ENCODE measurements at regions not wholly inside any gene's neighbourhood (a gene's known extent, or its start where the extent isn't known, plus 50 kb on each side); places are given as distances from the start of the nearest gene placed in this dataset.

GRCh38 chr6:170083236-170084051 is 207.4 kb downstream of the DLL1 start:
- no peak for DNase-seq (ENCODE audit: low read depth)

- DNase-seq (ENCODE audit: low read depth), result no peak
These were observed 208.2 kb downstream of the DLL1 start for GRCh38 chr6:170082531-170083187.

- no peak for DNase-seq (ENCODE audit: low read depth)
These were observed 208.8 kb downstream of the DLL1 start for GRCh38 chr6:170082067-170082466.

- no peak for DNase-seq (ENCODE audit: low read depth)
These were observed 209.3 kb downstream of the DLL1 start for GRCh38 chr6:170081556-170081955.

- no peak for DNase-seq (ENCODE audit: low read depth)
These were observed 210.0 kb downstream of the DLL1 start for GRCh38 chr6:170080828-170081371.

- no peak for DNase-seq (ENCODE audit: low read depth)
These were observed 210.6 kb downstream of the DLL1 start for GRCh38 chr6:170080169-170080827.

- no peak for DNase-seq (ENCODE audit: low read depth)
These were observed 214.3 kb downstream of the DLL1 start for GRCh38 chr6:170076466-170077165.

- no peak for DNase-seq (ENCODE audit: low read depth)
These were observed 215.1 kb downstream of the DLL1 start for GRCh38 chr6:170075659-170076223.

GRCh38 chr6:170074907-170075306 is 216.0 kb downstream of the DLL1 start:
- no peak for DNase-seq (ENCODE audit: low read depth)

- no peak for DNase-seq (ENCODE audit: low read depth)
These were observed 216.4 kb downstream of the DLL1 start for GRCh38 chr6:170074435-170074834.

GRCh38 chr6:170073846-170074245 is 217.0 kb downstream of the DLL1 start:
- DNase-seq (ENCODE audit: low read depth), result no peak

GRCh38 chr6:170072246-170072645 is 218.6 kb downstream of the DLL1 start:
- DNase-seq (ENCODE audit: low read depth), result no peak

- DNase-seq (ENCODE audit: low read depth), result no peak
These were observed 221.3 kb downstream of the DLL1 start for GRCh38 chr6:170069611-170070010.

- DNase-seq (ENCODE audit: low read depth), result no peak
These were observed 222.4 kb downstream of the DLL1 start for GRCh38 chr6:170068496-170068895.

- no peak for DNase-seq (ENCODE audit: low read depth)
These were observed 222.9 kb downstream of the DLL1 start for GRCh38 chr6:170067923-170068360.

- DNase-seq (ENCODE audit: low read depth), result no peak
These were observed 223.7 kb downstream of the DLL1 start for GRCh38 chr6:170067181-170067641.

- no peak for DNase-seq (ENCODE audit: low read depth)
These were observed 224.2 kb downstream of the DLL1 start for GRCh38 chr6:170066679-170067078.

- no peak for DNase-seq (ENCODE audit: low read depth)
These were observed 226.9 kb downstream of the DLL1 start for GRCh38 chr6:170063851-170064602.

- DNase-seq (ENCODE audit: low read depth), result no peak
These were observed 227.4 kb downstream of the DLL1 start for GRCh38 chr6:170063431-170063830.

- DNase-seq (ENCODE audit: low read depth), result no peak
These were observed 228.0 kb downstream of the DLL1 start for GRCh38 chr6:170062915-170063241.

All from GM04504 (cell line).